NCI-H226 (cell line): ENCODE measurements at regions not wholly inside any gene's neighbourhood (a gene's known extent, or its start where the extent isn't known, plus 50 kb on each side); places are given as distances from the start of the nearest gene placed in this dataset.
"Not testable (repeated sequence)": the region's sequence is repeated elsewhere in the genome, so short reads cannot be mapped to it uniquely, and the experiment has no call there.

Experiments
- DNase-seq: peaks from one replicate; pipeline ENCODE4 v3.0.0-alpha.2; 2015

GRCh38 chr4:137468836-137469235, 63.5 kb downstream of the PCDH18 start:
- no peak for DNase-seq

- no peak for DNase-seq
Observed at GRCh38 chr4:137467537-137467936, 64.8 kb downstream of the PCDH18 start.

GRCh38 chr4:137463377-137464003, 68.8 kb downstream of the PCDH18 start:
- DNase-seq, result no peak

- DNase-seq, result no peak
Observed at GRCh38 chr4:137455647-137456321, 76.5 kb downstream of the PCDH18 start.

- no peak for DNase-seq
Observed at GRCh38 chr4:137454767-137455166, 77.5 kb downstream of the PCDH18 start.

- no peak for DNase-seq
Observed at GRCh38 chr4:137452799-137453198, 79.5 kb downstream of the PCDH18 start.

- no peak for DNase-seq
Observed at GRCh38 chr4:137451172-137451825, 81.0 kb downstream of the PCDH18 start.

GRCh38 chr4:137448402-137448801, 83.9 kb downstream of the PCDH18 start:
- no peak for DNase-seq

GRCh38 chr4:137446071-137446470, 86.2 kb downstream of the PCDH18 start:
- DNase-seq, result no peak

- no peak for DNase-seq
Observed at GRCh38 chr4:137443031-137443800, 89.1 kb downstream of the PCDH18 start.

GRCh38 chr4:137432446-137433311, 99.6 kb downstream of the PCDH18 start:
- no peak for DNase-seq

GRCh38 chr4:137430171-137430570, 102.1 kb downstream of the PCDH18 start:
- DNase-seq, result peak; percentile 66

- DNase-seq, result no peak
Observed at GRCh38 chr4:137427411-137427810, 104.9 kb downstream of the PCDH18 start.

- DNase-seq, result no peak
Observed at GRCh38 chr4:137425281-137425680, 107.0 kb downstream of the PCDH18 start.

- no peak for DNase-seq
Observed at GRCh38 chr4:137422666-137423065, 109.6 kb downstream of the PCDH18 start.

GRCh38 chr4:137421796-137422195, 110.5 kb downstream of the PCDH18 start:
- DNase-seq, result no peak

GRCh38 chr4:137420901-137421396, 111.3 kb downstream of the PCDH18 start:
- DNase-seq, result no peak

- DNase-seq, result no peak
Observed at GRCh38 chr4:137417676-137418075, 114.6 kb downstream of the PCDH18 start.

- no peak for DNase-seq
Observed at GRCh38 chr4:137414802-137415201, 117.5 kb downstream of the PCDH18 start.

GRCh38 chr4:137408527-137409177, 123.6 kb downstream of the PCDH18 start:
- DNase-seq, result no peak

GRCh38 chr4:137405833-137406232, 126.5 kb downstream of the PCDH18 start:
- DNase-seq, result not testable (repeated sequence)

- no peak for DNase-seq
Observed at GRCh38 chr4:137394018-137394417, 138.3 kb downstream of the PCDH18 start.
